ENCODE measurements at regions not wholly inside any gene's neighbourhood (a gene's known extent, or its start where the extent isn't known, plus 50 kb on each side); places are given as distances from the start of the nearest gene placed in this dataset.

DNA sequence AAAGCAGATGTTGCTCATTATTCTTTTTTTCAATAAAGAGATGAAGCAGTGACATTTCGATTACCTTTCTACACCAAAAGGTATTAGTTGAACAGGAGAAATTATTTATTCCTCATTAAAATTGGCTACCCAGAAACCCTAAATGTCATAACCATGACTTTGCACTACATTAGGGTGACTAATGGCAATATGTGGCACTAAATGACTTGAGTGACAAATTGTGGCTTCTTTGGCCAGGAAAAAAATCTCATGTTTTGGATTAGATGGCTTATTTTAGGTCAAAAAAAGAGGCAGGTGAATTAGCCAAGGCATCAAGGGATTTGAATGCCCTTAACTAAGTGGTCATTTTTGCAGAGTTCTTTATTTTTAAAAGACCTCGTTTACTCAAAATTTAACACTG lies 353.9 kb downstream of the NDFIP2 start:
- H3K4me3 Mint-ChIP-seq, result no peak overlapping the region
- peaks cover 0 to 9% (median 0%) of the 10 kb centered on the region in 7 donors for H3K9me3 Mint-ChIP-seq

GRCh38 chr13:79833991-79834390 lies 353.0 kb downstream of the NDFIP2 start:
- DNase-seq (no peak), ATAC-seq (ENCODE audit: low read depth in 2 of 2) (no peak)
- H3K4me1 Mint-ChIP-seq, result no peaks in the 10 kb centered on the region
- H3K36me3 Mint-ChIP-seq, result no peaks in the 10 kb centered on the region
- H3K4me3 Mint-ChIP-seq, result no peak overlapping the region
- H3K27me3 Mint-ChIP-seq, result peaks cover 0 to 6% (median 0%) of the 10 kb centered on the region in 3 donors
- peaks cover 0 to 2% (median 0%) of the 10 kb centered on the region in 7 donors for H3K9me3 Mint-ChIP-seq
- H3K27ac Mint-ChIP-seq, result no peak overlapping the region

More for the DNA sequence above, 353.9 kb downstream of the NDFIP2 start:
- DNase-seq (no peak), ATAC-seq (ENCODE audit: low read depth in 2 of 2) (no peak)
- H3K4me1 Mint-ChIP-seq, result no peaks in the 10 kb centered on the region
- H3K27ac Mint-ChIP-seq, result no peak overlapping the region
- no peaks in the 10 kb centered on the region for H3K36me3 Mint-ChIP-seq
- H3K27me3 Mint-ChIP-seq, result peaks cover 0 to 6% (median 5%) of the 10 kb centered on the region in 3 donors

DNA sequence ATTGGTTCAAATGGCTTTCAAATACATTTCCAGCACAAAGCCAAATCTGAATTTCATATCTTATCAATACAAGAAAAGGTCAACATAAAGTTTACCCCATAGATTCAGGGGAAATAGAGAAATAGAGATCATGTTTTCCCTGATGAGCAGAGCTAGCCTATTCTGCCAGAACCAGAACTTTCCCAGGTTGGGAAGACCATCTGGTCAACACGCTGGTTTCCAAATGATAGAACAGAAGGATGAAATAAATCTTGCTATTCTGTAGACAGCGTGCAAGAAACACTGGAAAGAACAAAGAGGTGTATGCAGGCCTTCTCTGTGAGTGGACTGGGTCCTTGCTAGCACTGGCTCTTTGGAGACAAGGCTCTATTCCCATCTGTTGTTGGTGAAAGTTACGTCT lies 350.6 kb downstream of the NDFIP2 start:
- H3K9me3 Mint-ChIP-seq, result peaks cover 0 to 10% (median 0%) of the 10 kb centered on the region in 7 donors
- H3K4me3 Mint-ChIP-seq, result no peak overlapping the region
- DNase-seq (no peak), ATAC-seq (ENCODE audit: low read depth in 2 of 2) (no peak)
- no peaks in the 10 kb centered on the region for H3K36me3 Mint-ChIP-seq
- no peak overlapping the region for H3K27ac Mint-ChIP-seq
- no peaks in the 10 kb centered on the region for H3K27me3 Mint-ChIP-seq
- no peaks in the 10 kb centered on the region for H3K4me1 Mint-ChIP-seq

DNA sequence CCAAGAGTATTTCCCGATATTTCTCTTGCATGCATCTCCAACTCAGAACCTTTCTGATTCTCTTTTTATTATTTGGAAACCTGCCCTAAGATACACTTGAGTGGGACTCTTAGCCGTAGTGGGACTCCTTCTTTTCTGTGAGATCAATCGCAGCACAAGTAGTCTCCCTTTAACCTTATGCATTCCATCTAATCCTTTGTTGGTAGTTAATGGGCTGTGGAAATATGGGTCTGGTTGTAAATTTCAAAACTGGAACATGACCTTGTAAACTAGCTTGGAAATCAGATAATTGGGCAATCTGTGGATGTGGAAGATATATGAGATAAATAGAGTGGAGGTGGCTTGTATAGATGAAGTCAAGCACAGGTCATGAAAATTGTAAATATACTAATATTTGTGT lies 350.0 kb downstream of the NDFIP2 start:
- DNase-seq (no peak), ATAC-seq (ENCODE audit: low read depth in 2 of 2) (no peak)
- H3K4me1 Mint-ChIP-seq, result no peaks in the 10 kb centered on the region
- H3K36me3 Mint-ChIP-seq, result no peaks in the 10 kb centered on the region
- H3K27ac Mint-ChIP-seq, result no peak overlapping the region
- no peak overlapping the region for H3K4me3 Mint-ChIP-seq
- peaks cover 0 to 10% (median 0%) of the 10 kb centered on the region in 7 donors for H3K9me3 Mint-ChIP-seq
- peaks cover 0 to 2% (median 2%) of the 10 kb centered on the region in 3 donors for H3K27me3 Mint-ChIP-seq

DNA sequence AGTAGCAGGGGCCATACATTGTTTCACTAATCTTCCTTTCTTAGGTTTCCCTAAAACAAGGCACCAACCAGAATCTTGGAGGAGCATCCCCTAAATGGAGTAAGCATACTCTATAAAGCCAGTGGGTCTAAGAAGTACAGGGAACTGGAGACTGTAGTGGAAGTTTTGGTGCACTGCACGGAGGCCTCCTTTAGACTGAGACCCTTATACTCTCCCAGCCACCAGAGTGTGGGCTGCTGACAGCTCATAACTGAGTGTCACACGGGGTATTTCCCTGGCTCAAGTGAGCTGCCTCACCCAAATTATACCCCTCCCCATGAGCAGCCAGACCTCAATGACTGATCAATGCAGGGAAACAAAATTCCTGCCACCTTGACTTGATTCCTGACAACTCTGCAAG lies 349.5 kb downstream of the NDFIP2 start:
- H3K27ac Mint-ChIP-seq, result no peak overlapping the region
- DNase-seq (no peak), ATAC-seq (ENCODE audit: low read depth in 2 of 2) (no peak)
- H3K36me3 Mint-ChIP-seq, result no peaks in the 10 kb centered on the region
- H3K4me3 Mint-ChIP-seq, result no peak overlapping the region
- H3K27me3 Mint-ChIP-seq, result peaks cover 0 to 6% (median 5%) of the 10 kb centered on the region in 3 donors
- H3K4me1 Mint-ChIP-seq, result no peaks in the 10 kb centered on the region
- peaks cover 0 to 10% (median 0%) of the 10 kb centered on the region in 7 donors for H3K9me3 Mint-ChIP-seq

DNA sequence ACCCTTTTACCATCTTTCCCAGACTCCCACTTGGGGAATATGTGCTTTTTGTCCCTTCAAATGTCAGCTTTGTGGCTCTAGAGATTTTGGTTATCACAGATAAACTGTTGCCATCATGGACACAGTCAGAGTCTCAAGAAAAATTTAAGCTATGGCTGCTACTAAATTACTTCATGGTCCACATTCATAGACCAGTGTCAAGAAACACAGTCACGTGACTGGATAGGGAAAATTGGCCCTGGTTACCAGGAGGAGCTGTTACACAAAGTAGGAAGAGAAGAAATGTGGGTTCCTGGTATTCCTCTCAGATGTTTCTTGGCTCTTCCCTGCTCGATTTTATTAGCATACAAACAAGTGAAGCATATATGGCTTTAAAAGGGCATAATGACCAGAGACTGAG lies 348.9 kb downstream of the NDFIP2 start:
- no peak overlapping the region for H3K27ac Mint-ChIP-seq
- H3K27me3 Mint-ChIP-seq, result peaks cover 0 to 6% (median 5%) of the 10 kb centered on the region in 3 donors
- ATAC-seq (ENCODE audit: low read depth in 2 of 2) (no peak), DNase-seq (no peak)
- no peaks in the 10 kb centered on the region for H3K4me1 Mint-ChIP-seq
- no peaks in the 10 kb centered on the region for H3K36me3 Mint-ChIP-seq
- no peak overlapping the region for H3K4me3 Mint-ChIP-seq
- peaks cover 0 to 10% (median 0%) of the 10 kb centered on the region in 7 donors for H3K9me3 Mint-ChIP-seq

- DNase-seq (no peak), ATAC-seq (ENCODE audit: low read depth in 2 of 2) (no peak)
- Mint-ChIP-seq H3K27me3 (peaks cover 0 to 10% (median 10%) of the 10 kb centered on the region in 3 donors), H3K27ac (no peak overlapping the region), H3K9me3 (peaks cover 0 to 14% (median 0%) of the 10 kb centered on the region in 7 donors), H3K4me1 (no peaks in the 10 kb centered on the region), H3K4me3 (no peak overlapping the region), H3K36me3 (no peaks in the 10 kb centered on the region)
Measured at GRCh38 chr13:79825959-79826358, 345.0 kb downstream of the NDFIP2 start.

DNA sequence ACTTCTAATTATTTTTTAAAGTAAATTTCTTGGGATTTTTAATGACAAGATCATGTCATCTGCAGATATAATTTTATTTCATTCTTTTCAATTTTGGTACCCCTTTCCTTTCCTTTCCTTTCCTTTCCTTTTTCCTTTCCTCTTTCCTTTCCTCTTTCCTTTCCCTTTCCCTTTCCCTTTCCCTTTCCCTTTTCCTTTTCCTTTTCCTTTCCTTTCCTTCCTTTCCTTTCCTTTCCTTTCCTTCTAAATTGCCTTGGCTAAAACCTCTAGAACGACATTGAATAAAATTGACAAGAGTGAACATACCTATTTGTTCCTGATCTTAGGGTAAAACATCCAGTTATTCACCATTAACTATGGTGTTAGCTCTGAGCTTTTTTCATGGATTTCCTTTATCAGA lies 334.1 kb downstream of the NDFIP2 start:
- H3K27me3 Mint-ChIP-seq, result no peaks in the 10 kb centered on the region
- peak overlapping the region in 1 of 8 donors; percentile 21 for H3K4me3 Mint-ChIP-seq
- DNase-seq (no peak), ATAC-seq (ENCODE audit: low read depth in 2 of 2) (no peak)
- no peaks in the 10 kb centered on the region for H3K36me3 Mint-ChIP-seq
- peaks cover 0 to 2% (median 0%) of the 10 kb centered on the region in 7 donors for H3K9me3 Mint-ChIP-seq
- H3K27ac Mint-ChIP-seq, result peak overlapping the region in 3 of 6 donors; percentile 40 to 95 (median 81)
- peaks cover 15 to 33% (median 31%) of the 10 kb centered on the region in 3 donors for H3K4me1 Mint-ChIP-seq

GRCh38 chr13:79812070-79812850 lies 331.3 kb downstream of the NDFIP2 start:
- ATAC-seq (ENCODE audit: low read depth in 2 of 2), result peak; percentile 84 to 85
- peak overlapping the region; percentile 28 to 86 (median 70) for H3K4me3 Mint-ChIP-seq

GRCh38 chr13:79811170-79811569 lies 330.2 kb downstream of the NDFIP2 start:
- Mint-ChIP-seq H3K27me3 (no peaks in the 10 kb centered on the region), H3K36me3 (no peaks in the 10 kb centered on the region)

More at GRCh38 chr13:79812070-79812850, 331.3 kb downstream of the NDFIP2 start:
- no peaks in the 10 kb centered on the region for H3K27me3 Mint-ChIP-seq
- DNase-seq, result peak; percentile 51
- no peaks in the 10 kb centered on the region for H3K36me3 Mint-ChIP-seq
- peaks cover 15 to 39% (median 31%) of the 10 kb centered on the region in 3 donors for H3K4me1 Mint-ChIP-seq
- peaks cover 0 to 2% (median 0%) of the 10 kb centered on the region in 7 donors for H3K9me3 Mint-ChIP-seq
- peak overlapping the region; percentile 74 to 97 (median 92) for H3K27ac Mint-ChIP-seq

GRCh38 chr13:79810669-79811068 lies 329.7 kb downstream of the NDFIP2 start:
- ATAC-seq (ENCODE audit: low read depth in 2 of 2) (no peak), DNase-seq (no peak)
- Mint-ChIP-seq H3K36me3 (no peaks in the 10 kb centered on the region), H3K9me3 (peaks cover 0 to 2% (median 0%) of the 10 kb centered on the region in 7 donors), H3K4me1 (peaks cover 15 to 39% (median 31%) of the 10 kb centered on the region in 3 donors), H3K4me3 (peak overlapping the region in 1 of 8 donors; percentile 8), H3K27me3 (no peaks in the 10 kb centered on the region), H3K27ac (peak overlapping the region in 4 of 6 donors; percentile 30 to 73 (median 38))

More at GRCh38 chr13:79811170-79811569, 330.2 kb downstream of the NDFIP2 start:
- Mint-ChIP-seq H3K27ac (peak overlapping the region in 1 of 6 donors; percentile 42), H3K9me3 (peaks cover 0 to 2% (median 0%) of the 10 kb centered on the region in 7 donors), H3K4me3 (peak overlapping the region in 2 of 8 donors; percentile 8 to 56), H3K4me1 (peaks cover 15 to 39% (median 31%) of the 10 kb centered on the region in 3 donors)
- DNase-seq (no peak), ATAC-seq (ENCODE audit: low read depth in 2 of 2) (no peak)

DNA sequence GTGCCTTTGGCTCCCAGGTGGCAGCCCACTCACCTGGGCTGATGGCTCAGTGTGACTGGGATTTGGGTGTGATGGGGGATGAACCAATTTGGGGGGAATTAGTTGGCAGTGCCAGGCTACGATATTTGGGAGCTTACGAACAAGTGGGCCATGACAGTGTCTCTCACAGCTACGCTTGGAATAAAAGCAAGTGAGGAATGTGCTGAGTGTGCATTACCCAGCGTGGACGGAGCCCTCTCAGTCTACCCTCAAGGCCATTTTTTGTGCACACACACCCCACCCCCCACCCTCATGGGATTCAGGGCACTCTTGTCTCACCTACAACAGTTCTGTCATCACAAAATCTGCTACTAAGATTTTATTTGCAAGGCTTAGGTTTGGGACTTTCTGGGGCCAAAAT lies 329.1 kb downstream of the NDFIP2 start:
- DNase-seq (no peak), ATAC-seq (ENCODE audit: low read depth in 2 of 2) (no peak)
- peaks cover 0 to 2% (median 0%) of the 10 kb centered on the region in 7 donors for H3K9me3 Mint-ChIP-seq
- no peaks in the 10 kb centered on the region for H3K27me3 Mint-ChIP-seq
- H3K27ac Mint-ChIP-seq, result peak overlapping the region in 2 of 6 donors; percentile 30 to 57
- no peaks in the 10 kb centered on the region for H3K36me3 Mint-ChIP-seq
- peak overlapping the region in 1 of 8 donors; percentile 53 for H3K4me3 Mint-ChIP-seq
- H3K4me1 Mint-ChIP-seq, result peaks cover 15 to 39% (median 31%) of the 10 kb centered on the region in 3 donors

DNA sequence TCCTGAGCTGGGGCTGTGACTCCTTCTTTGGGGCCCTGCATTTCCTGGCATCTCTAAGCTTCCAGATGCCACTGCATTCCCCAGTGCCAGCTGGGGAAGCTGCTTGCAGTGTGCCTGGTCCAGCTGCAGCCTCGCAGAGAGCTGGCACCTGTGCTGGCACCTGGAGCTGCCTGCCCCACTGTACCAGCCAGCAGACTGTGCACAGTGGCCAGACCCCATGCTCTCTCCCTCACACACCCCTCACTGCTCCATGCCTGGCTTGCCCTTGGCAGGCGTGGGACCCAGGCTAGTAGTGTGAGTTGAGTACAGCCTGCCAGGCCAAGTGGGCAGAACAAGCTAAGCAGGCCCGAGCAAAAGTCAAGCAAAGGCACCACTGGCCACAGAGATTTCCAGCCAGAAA lies 327.5 kb downstream of the NDFIP2 start:
- no peaks in the 10 kb centered on the region for H3K36me3 Mint-ChIP-seq
- ATAC-seq (ENCODE audit: low read depth in 2 of 2) (no peak), DNase-seq (no peak)
- peaks cover 0 to 2% (median 0%) of the 10 kb centered on the region in 7 donors for H3K9me3 Mint-ChIP-seq
- peaks cover 15 to 40% (median 38%) of the 10 kb centered on the region in 3 donors for H3K4me1 Mint-ChIP-seq
- no peaks in the 10 kb centered on the region for H3K27me3 Mint-ChIP-seq
- no peak overlapping the region for H3K4me3 Mint-ChIP-seq
- no peak overlapping the region for H3K27ac Mint-ChIP-seq

- peaks cover 0 to 2% (median 0%) of the 10 kb centered on the region in 7 donors for H3K9me3 Mint-ChIP-seq
- no peaks in the 10 kb centered on the region for H3K36me3 Mint-ChIP-seq
- H3K4me3 Mint-ChIP-seq, result no peak overlapping the region
- H3K4me1 Mint-ChIP-seq, result peaks cover 15 to 38% (median 38%) of the 10 kb centered on the region in 3 donors
- ATAC-seq (ENCODE audit: low read depth in 2 of 2), result no peak
- no peaks in the 10 kb centered on the region for H3K27me3 Mint-ChIP-seq
- DNase-seq, result no peak
- no peak overlapping the region for H3K27ac Mint-ChIP-seq
Measured at GRCh38 chr13:79807554-79807953, 326.6 kb downstream of the NDFIP2 start.
